ENCODE measurements at regions not wholly inside any gene's neighbourhood (a gene's known extent, or its start where the extent isn't known, plus 50 kb on each side); places are given as distances from the start of the nearest gene placed in this dataset.
"Not testable (repeated sequence)": the region's sequence is repeated elsewhere in the genome, so short reads cannot be mapped to it uniquely, and the experiment has no call there.

DNA sequence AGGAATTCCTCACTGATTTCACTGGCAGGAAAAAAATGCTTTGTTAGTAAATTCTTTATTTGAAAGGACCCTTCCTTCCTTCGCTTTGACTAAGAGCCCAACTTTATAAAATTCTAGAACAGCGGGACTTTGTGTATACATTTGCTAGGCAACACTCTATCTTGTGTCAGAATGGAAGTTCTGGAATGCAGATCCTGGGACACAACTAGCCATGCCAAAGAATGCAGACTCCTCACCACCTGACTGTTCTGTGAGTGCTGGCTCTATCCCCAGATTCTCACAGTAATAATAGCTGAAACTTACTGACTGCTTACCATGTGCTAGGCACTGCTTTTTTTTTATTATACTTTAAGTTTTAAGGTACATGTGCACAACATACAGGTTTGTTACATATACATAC, 73.3 kb upstream of the ZDHHC15 start:
- in situ Hi-C loops (cut with HindIII; ENCODE audit: low pct_unique_long_range_greater_than_20kb, low sequenced_read_pairs): no loop called here
- Histone ChIP-seq H3K27me3 (ENCODE audit: control insufficient read depth, insufficient read depth, low read length) (no peaks in the 10 kb centered on the region), H3K27ac (ENCODE audit: low read length) (no peak overlapping the region), H3K9me3 (ENCODE audit: control insufficient read depth, insufficient read depth, low read depth, low read length) (no peaks in the 10 kb centered on the region), H3K4me1 (ENCODE audit: control insufficient read depth, insufficient read depth, low read length) (no peaks in the 10 kb centered on the region), H3K36me3 (ENCODE audit: control insufficient read depth, insufficient read depth, low read length) (no peaks in the 10 kb centered on the region), H3K4me3 (ENCODE audit: low read depth in 2 of 2, low read length in 2 of 2) (no peak overlapping the region)
- ChIA-PET CTCF (no interaction called here), POLR2A (no interaction called here)
- TF ChIP-seq SIN3A (IDR thresholded peaks at IDR 0.05; ENCODE audit: borderline replicate concordance, insufficient read depth, low read depth, low read length): no peak
- TF ChIP-seq TCF7L2 (IDR thresholded peaks at IDR 0.05; ENCODE audit: low read depth, low read length): no peak
- TF ChIP-seq, protein P1, sequence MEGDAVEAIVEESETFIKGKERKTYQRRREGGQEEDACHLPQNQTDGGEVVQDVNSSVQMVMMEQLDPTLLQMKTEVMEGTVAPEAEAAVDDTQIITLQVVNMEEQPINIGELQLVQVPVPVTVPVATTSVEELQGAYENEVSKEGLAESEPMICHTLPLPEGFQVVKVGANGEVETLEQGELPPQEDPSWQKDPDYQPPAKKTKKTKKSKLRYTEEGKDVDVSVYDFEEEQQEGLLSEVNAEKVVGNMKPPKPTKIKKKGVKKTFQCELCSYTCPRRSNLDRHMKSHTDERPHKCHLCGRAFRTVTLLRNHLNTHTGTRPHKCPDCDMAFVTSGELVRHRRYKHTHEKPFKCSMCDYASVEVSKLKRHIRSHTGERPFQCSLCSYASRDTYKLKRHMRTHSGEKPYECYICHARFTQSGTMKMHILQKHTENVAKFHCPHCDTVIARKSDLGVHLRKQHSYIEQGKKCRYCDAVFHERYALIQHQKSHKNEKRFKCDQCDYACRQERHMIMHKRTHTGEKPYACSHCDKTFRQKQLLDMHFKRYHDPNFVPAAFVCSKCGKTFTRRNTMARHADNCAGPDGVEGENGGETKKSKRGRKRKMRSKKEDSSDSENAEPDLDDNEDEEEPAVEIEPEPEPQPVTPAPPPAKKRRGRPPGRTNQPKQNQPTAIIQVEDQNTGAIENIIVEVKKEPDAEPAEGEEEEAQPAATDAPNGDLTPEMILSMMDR (IDR thresholded peaks at IDR 0.05): no peak
- BruUV-seq (replicated peaks): no TSS peak
- intact Hi-C loops (cut with micrococcal nuclease; ENCODE audit: unreplicated experiment): no loop called here
- ATAC-seq (no peak), DNase-seq (ENCODE audit: low read depth, low spot score) (no peak)

GRCh38 chrX:75593186-75593585, 70.3 kb upstream of the ZDHHC15 start:
- BruUV-seq (replicated peaks); DNase-seq (ENCODE audit: low read depth, low spot score); CTCF ChIA-PET; intact Hi-C loops (cut with micrococcal nuclease; ENCODE audit: unreplicated experiment); H3K27ac ChIP-seq (ENCODE audit: low read length); H3K9me3 ChIP-seq (ENCODE audit: control insufficient read depth, insufficient read depth, low read depth, low read length); H3K4me1 ChIP-seq (ENCODE audit: control insufficient read depth, insufficient read depth, low read length); in situ Hi-C loops (cut with HindIII; ENCODE audit: low pct_unique_long_range_greater_than_20kb, low sequenced_read_pairs); H3K27me3 ChIP-seq (ENCODE audit: control insufficient read depth, insufficient read depth, low read length); H3K4me3 ChIP-seq (ENCODE audit: low read depth in 2 of 2, low read length in 2 of 2); POLR2A ChIA-PET; H3K36me3 ChIP-seq (ENCODE audit: control insufficient read depth, insufficient read depth, low read length); ATAC-seq: not testable (repeated sequence)

DNA sequence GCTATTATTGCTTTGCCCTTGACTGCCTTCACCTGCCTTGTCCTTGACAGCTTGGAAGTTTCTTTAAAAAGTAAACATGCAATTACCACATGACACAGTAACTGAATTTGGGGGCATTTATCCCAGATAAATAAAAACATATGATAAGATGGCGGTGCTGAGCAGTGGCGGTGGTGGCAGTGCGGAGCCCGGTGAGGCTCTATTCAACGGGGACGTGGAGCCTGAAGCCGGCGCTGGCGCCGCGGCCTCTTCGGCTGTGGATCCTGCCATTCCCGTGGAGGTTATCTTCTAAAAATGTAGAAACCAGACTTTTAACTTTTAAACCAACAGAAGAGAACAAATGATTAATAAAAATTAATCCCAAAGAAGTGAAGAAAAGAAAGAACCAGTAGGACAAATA, 59.7 kb upstream of the ZDHHC15 start:
- H3K4me3 ChIP-seq (ENCODE audit: low read depth in 2 of 2, low read length in 2 of 2): no peak overlapping the region
- intact Hi-C loops (cut with micrococcal nuclease; ENCODE audit: unreplicated experiment): no loop called here
- no peak overlapping the region for H3K27ac ChIP-seq (ENCODE audit: low read length)
- H3K27me3 ChIP-seq (ENCODE audit: control insufficient read depth, insufficient read depth, low read length): no peaks in the 10 kb centered on the region
- ChIA-PET POLR2A (no interaction called here), CTCF (no interaction called here)
- H3K9me3 ChIP-seq (ENCODE audit: control insufficient read depth, insufficient read depth, low read depth, low read length): no peaks in the 10 kb centered on the region
- BruUV-seq (replicated peaks): no TSS peak
- ATAC-seq: no peak
- no peaks in the 10 kb centered on the region for H3K4me1 ChIP-seq (ENCODE audit: control insufficient read depth, insufficient read depth, low read length)
- H3K36me3 ChIP-seq (ENCODE audit: control insufficient read depth, insufficient read depth, low read length): no peaks in the 10 kb centered on the region
- in situ Hi-C loops (cut with HindIII; ENCODE audit: low pct_unique_long_range_greater_than_20kb, low sequenced_read_pairs): no loop called here
- DNase-seq (ENCODE audit: low read depth, low spot score): no peak
- no peak for TF ChIP-seq REST (IDR thresholded peaks at IDR 0.05; ENCODE audit: insufficient read depth in 1 of 2, low read depth in 2 of 2, low read length in 1 of 2)
- TF ChIP-seq TCF7L2 (IDR thresholded peaks at IDR 0.05; ENCODE audit: low read depth, low read length): no peak
- TF ChIP-seq, protein P1 (IDR thresholded peaks at IDR 0.05): no peak
- TF ChIP-seq POLR2AphosphoS5 (IDR thresholded peaks at IDR 0.05; ENCODE audit: low read depth, low read length): no peak
- no peak for TF ChIP-seq SIN3A (IDR thresholded peaks at IDR 0.05; ENCODE audit: borderline replicate concordance, insufficient read depth, low read depth, low read length)
